ENCODE measurements at regions not wholly inside any gene's neighbourhood (a gene's known extent, or its start where the extent isn't known, plus 50 kb on each side); places are given as distances from the start of the nearest gene placed in this dataset.

DNA sequence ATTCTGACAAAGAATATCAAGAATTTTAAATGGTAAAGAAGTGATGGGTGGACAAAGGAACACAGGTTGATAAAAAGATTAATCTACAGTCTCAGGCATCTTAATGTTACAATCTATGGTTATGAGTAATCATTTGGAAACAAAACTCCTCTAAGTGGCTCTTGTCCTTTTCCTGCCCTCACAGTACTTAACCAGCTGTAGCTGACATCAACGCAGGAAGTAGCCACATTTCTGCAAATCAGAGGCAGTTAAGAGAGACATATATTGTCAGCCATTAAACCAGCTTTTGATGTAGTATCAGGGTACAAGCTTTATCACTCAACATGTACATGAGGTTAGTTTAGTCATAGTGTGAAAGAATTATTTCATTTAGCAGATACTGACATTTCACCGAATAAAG, 244.6 kb downstream of the NR4A2 start:
- no peak for DNase-seq

GRCh38 chr2:156083763-156084493, 248.6 kb downstream of the NR4A2 start:
- no peak for DNase-seq

GRCh38 chr2:156079845-156080244, 252.7 kb downstream of the NR4A2 start:
- no peak for DNase-seq

- no peak for DNase-seq
Measured at GRCh38 chr2:156077041-156077742, 255.3 kb downstream of the NR4A2 start.

DNA sequence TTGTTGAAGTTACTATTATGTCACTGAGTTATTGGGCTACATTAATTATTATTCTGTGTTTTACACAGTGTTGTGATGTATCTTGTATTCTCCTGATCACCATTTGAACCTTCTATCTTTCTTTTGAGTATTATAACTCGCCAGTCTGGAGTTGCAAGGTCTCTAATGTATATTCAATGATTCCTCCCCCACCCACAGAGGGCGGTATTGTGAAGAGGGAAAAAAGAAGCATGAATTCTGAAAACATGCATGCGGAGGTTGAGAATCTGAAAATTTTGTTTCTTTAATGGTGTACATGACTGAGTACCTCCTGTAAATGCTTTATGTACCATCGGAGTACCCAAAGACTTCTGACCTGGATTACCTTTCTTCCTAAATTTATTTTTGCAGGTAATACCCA, 266.6 kb downstream of the NR4A2 start:
- DNase-seq = no peak

DNA sequence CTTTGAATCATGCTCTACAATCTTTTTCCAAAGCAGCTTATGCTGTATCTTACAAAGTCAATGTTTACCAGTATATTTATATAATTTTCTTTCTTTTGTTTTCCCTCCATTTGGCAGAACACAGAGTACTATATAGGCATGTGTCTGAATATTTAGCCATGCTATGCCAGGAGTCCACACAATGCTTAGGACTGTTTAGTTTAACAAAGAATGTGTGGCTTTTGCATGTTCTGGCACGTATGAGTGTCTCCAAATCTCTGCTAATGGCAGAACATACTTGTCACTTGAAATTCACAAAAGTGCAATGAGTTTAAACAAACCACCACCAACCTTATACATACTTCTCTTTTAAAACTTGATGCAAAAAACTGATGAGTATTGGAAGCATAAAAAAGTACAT, 268.0 kb downstream of the NR4A2 start:
- no peak for DNase-seq

- no peak for DNase-seq
Measured at GRCh38 chr2:156057647-156058046, 274.9 kb downstream of the NR4A2 start.

DNA sequence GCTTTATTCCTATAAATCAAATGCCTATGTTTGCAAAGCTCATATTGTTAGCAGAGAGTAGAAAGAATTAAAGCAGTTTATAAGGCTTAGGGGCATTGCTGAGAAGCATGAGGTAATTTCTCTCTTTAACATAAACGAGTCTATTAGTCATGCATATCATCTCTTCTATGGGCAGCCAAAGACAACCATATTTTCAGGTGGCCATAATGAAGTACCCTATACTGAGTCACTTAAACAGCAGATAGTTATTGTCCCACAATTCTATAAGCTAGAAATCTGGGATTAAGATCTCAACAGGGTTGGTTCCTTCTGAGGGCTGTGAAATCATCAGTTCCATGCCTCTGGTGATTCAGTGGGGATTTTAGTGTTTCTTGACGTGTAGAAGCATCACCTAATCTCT, 277.5 kb downstream of the NR4A2 start:
- DNase-seq = no peak

DNA sequence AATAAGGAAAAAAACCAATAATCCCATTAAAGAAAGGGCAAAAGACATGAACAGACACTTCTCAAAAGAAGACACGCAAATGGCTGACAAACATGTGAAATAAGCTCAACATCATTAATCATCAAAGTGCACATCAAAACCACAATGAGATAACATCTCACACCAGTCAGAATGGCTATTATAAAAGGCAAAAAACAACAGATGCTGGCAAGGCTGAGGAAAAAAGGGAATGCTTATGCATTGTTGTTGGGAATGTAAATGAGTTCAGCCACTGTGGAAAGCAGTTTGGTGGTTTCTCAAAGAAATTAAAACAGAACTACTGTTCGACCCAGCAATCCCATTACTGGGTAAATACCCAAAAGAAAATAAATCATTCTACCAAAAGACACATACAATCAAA, 285.6 kb downstream of the NR4A2 start:
- DNase-seq = no peak

GRCh38 chr2:156042895-156043294, 289.6 kb downstream of the NR4A2 start:
- no peak for DNase-seq

DNA sequence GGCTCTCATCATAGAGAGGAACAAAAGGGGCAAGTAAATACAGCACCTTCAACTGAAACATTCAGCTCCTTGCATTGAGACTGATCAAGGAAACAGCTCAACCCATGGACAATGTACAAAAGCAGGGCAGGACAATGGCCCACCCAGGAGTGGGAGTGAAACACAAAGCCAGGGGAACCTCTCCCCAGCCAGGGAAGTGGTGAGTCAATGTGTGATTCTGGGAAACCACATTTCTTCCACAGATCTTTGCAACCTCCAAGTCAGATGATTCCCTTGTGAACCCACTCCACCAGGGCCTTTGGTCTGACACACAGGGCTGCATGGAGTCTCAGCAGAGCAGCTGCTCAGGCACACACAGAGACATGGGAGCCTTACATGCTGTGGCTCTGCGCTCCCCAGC, 294.5 kb downstream of the NR4A2 start:
- DNase-seq = no peak

DNA sequence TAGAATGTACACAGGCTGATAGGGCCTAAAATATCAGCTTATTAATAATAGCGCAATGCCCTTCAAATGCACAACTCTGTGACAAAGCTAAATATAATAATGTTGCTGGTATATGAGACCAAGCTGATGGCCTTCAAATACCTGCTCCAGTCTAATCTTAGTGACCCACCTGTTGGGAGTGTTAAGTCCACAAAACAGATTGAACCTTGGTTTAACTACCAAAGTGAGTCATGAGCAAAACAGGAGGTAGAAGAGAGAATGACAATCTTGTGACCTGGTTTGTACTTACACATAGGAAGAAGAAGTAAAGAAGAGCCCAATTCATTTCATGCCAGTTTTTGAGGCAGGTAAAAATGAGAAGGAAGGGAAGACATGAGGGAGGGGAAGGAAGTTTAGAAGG, 295.0 kb downstream of the NR4A2 start:
- DNase-seq = no peak

- DNase-seq = no peak
Measured at GRCh38 chr2:156031121-156031520, 301.4 kb downstream of the NR4A2 start.

DNA sequence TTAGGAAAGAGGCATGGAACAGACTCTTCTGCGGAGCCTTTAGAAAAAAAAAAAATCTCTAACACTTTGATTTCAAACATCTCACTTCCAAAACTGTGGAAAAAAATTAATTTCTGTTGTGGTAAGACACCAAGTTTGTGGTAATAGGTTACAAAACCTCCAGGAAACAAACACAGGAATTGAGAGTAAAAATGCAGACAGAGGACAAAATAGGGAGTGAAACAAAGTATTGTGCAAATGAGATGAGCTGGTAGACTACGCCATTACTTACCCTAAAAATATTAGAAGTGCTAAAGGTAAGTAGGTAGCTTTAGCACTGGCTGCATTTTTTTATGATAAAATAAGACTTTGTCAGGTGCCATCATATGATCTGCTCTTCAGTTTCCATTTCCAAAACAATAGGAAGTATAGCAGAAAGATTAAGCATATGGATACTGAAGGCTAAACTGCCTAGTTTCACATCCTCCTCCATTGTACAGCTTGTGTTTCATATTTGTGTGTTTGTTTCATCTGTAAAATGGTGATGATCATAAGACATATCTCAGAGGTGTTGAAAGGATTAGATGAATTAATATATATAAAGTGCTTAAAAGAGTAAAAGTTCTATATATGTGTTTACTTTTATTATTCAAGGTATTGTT, 309.2 kb downstream of the NR4A2 start:
- no peak for DNase-seq

- DNase-seq = no peak
Measured at GRCh38 chr2:156021146-156022040, 311.1 kb downstream of the NR4A2 start.

- no peak for DNase-seq
Measured at GRCh38 chr2:156019341-156019740, 313.2 kb downstream of the NR4A2 start.

DNA sequence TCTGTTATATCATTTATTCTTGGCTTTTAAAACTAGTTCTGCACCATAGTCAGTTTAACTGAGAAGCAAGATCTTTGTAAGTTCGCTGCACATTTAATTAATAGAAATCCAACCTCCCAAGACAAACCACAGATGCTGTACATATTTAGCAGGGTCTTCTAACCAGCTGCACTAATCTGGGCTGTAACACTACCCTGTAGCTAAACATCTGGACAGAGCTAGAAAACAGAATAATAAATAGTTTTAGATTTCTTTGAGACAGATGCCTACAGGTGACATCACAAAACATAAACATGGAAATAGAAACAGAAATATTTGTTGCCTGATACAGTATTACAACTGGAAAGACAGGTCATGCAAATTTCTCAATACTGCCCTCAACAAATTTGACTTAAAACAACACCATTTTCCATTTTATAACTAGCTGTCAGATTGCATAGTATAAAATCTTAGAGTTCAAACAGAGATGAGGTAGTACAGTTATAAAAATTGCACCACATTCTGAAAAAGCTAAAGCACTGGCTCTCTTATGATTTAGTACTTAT, 315.1 kb downstream of the NR4A2 start:
- no peak for DNase-seq

DNA sequence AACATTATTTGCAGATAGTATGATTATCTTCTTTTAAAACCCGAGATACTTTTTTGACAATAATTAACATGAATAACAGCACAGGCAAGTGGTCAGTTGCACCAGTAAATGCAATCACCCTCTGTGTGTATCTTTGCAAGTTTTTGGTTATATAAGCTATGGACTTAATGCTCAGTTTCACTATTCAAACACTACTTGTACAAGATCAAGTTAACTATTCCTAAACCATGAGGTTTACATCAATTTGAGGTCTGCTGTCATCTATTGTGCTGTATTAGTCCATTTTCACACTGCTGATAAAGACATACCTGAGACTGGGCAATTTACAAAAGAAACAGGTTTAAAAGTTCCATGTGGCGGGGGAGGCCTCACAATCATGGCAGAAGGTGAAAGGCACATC, 323.2 kb downstream of the NR4A2 start:
- no peak for DNase-seq

- no peak for DNase-seq
Measured at GRCh38 chr2:156006721-156007618, 325.6 kb downstream of the NR4A2 start.

GRCh38 chr2:156005999-156006712, 326.4 kb downstream of the NR4A2 start:
- no peak for DNase-seq

DNA sequence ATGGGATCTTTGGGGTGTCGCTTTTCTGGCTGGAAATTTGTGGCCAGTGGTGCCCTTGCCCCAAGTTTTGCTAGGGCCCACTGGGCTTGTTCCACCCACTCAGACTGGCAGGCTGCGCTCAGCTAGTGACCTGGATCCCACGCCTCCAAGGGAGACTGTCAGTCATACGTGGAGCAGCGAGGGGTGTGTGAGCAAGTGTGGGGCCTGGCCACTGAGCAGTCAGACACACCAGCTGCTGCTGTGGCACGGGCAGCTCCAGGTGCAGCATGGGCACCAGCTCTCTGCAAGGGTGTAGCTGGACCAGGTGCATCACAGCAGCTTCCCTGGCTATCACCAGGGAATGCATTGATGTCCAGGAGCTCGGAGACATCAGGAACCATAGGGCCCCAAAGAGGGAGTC, 327.0 kb downstream of the NR4A2 start:
- DNase-seq = no peak

Measured in stimulated activated CD4-positive, alpha-beta T cell treated with anti-CD3 and anti-CD28 coated beads, Interleukin-4, amount 100 ng/mL, for 1 hour (primary cell).